HG03558 (cell line): ENCODE measurements at regions not wholly inside any gene's neighbourhood (a gene's known extent, or its start where the extent isn't known, plus 50 kb on each side); places are given as distances from the start of the nearest gene placed in this dataset.

Experiments
- ATAC-seq: cut with Tn5 transposase; IDR thresholded peaks from one replicate; pipeline ENCODE4 v1.9.1; 2021; ENCODE audit warnings: moderate number of reproducible peaks; ENCODE audit not compliant: unreplicated experiment; ENCODE audit errors: extremely low read depth

- ATAC-seq = no peak
Observed at GRCh38 chr1:98429965-98430443, 231.5 kb upstream of the SNX7 start.

DNA sequence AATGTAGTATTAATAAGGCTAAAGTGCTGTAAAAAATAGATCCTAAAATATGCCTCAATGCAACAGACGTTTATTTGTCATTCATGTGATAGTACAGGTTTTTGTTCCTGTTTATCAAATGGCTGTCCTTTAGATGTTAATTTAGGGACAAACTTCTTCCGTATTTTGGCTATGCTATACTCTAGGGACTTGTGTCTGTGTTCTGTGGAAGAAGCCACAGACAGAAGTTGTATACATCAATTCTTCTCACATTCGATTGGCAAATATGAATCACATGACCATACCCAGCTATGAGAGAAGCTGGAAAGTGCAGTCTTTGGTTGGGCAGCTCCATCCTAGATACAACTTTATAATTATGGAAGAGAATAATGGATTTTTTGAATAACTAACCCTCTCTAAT lies 232.7 kb upstream of the SNX7 start:
- no peak for ATAC-seq

- no peak for ATAC-seq
Observed at GRCh38 chr1:98427664-98428063, 233.9 kb upstream of the SNX7 start.

DNA sequence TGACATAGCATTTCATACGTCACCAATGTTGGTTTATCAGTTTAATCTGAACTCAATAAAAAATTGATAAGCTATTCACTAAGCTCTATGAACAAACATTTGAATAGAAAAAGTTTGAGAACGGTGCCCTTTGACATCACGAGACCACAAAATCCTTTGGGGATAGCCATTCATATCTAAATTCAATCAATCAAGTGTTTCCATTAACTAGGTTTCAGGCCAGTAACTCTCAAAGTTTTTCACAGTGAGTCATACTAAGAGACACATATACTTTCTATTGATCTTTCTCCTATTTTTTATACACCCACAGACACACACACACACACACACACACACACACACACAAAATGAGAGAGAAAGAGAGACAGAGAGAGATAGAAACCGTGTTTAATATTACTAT lies 235.4 kb upstream of the SNX7 start:
- ATAC-seq = no peak

DNA sequence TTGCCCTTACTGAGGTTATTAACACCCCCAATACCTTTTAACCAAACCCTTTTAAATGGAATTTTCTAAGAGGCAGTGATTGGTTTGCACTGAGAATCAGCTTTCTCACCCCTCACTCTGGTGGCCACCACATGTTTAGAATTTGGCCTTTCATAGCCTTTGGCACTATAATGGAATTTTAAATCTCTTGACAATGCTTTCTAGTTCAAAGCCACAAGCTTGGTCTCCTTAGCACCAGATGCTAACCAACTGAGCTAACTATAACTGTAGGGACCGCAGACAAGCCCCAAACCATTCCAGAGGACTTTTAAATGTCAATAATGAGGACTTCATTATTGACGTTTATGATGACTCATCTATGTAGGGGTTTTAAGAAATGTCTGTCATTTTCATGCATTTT lies 238.7 kb upstream of the SNX7 start:
- no peak for ATAC-seq

- no peak for ATAC-seq
Observed at GRCh38 chr1:98421085-98421435, 240.5 kb upstream of the SNX7 start.

DNA sequence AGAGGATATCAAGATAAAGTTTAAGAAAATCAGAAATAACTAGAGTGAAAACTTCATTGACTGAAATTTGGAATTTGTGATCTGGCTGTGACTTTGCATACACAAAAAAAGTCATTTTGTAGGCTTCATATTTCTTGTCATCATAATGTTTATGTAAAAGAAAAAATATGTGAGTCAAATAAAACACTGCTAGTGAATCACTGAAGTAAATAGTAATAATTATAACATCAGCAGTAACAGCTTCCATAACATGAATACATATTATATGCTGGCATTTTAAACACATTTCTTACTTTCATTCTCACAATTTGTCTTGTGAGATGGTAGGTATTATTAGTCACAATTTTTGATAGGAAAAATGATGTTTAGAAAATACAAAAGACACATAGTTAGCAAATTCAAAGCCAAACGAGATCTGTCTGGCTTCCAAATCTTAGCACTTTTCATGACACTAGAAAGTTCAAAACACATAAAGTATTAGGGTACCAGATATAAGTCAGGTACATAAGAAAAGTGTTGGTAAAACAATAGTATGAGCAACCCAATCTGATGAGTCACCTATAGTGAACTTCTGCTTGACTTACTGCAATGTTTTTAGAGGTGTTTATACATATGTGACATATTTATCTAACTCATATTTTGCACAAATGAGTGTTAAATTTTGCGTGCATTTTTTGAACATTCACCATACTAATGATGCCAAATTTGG lies 241.0 kb upstream of the SNX7 start:
- ATAC-seq = no peak

GRCh38 chr1:98417820-98418219 lies 243.7 kb upstream of the SNX7 start:
- no peak for ATAC-seq

- ATAC-seq = no peak
Observed at GRCh38 chr1:98410082-98410481, 251.4 kb upstream of the SNX7 start.

- ATAC-seq = no peak
Observed at GRCh38 chr1:98406352-98407088, 255.0 kb upstream of the SNX7 start.

- peak; percentile 74 for ATAC-seq
Observed at GRCh38 chr1:98405581-98406074, 255.9 kb upstream of the SNX7 start.

- no peak for ATAC-seq
Observed at GRCh38 chr1:98404866-98405265, 256.7 kb upstream of the SNX7 start.

- ATAC-seq = no peak
Observed at GRCh38 chr1:98403963-98404480, 257.5 kb upstream of the SNX7 start.

- ATAC-seq = no peak
Observed at GRCh38 chr1:98402860-98403259, 258.7 kb upstream of the SNX7 start.

DNA sequence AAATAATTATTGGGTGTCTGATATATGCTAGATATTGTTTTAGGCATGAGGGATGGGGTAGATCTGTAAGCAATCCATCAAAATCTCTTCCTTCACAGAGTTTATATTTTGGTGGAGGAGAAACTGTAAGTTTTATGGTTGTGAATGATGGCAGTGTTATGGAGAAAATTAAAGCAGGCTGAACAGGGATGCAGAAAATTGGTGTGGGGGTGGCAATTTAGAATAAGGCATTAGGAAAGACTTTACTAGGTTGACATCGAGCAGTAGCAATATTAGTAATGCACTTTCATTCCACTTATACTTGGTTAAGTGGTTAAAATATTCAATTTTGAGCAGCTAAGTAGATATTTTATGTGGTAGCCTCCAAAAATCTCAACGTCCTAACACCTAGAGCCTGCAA lies 261.1 kb upstream of the SNX7 start:
- no peak for ATAC-seq

DNA sequence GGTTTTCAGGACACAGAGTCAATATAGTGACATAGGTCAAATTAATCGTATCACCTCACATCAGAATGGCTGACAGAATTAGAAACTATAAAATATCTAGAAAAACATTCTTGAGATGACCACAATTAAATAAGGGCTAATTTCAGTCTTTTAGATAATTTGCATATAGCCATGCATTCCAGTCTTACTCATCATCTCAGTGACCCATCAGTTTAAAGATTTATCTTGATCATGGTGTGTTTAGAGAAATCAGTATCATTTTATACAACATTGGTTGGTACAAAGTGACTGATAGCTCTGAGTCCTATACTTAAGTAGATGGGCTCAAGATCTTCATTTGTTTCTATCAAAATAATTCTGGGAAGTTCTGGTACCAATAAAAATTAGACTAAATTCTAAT lies 262.3 kb upstream of the SNX7 start:
- no peak for ATAC-seq

DNA sequence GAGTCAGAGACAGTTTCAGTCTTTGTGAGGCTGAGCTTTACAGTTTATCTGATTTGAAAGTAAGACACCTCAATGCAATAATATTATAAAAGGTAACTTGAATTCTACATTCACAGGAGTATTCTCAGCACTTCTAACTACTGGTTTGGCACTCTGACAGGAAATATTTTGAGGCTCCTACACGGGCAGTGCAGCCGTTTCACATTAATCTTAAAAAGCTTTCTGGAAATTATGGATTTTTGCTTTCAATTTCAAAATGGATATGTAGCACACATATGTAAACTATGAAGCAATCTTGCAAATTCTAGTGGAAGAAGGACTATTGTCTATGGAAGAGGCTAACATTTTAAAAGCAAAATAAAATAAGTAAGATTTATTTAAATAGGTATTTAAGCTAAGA lies 262.9 kb upstream of the SNX7 start:
- ATAC-seq = no peak

GRCh38 chr1:98398092-98398491 lies 263.4 kb upstream of the SNX7 start:
- ATAC-seq = no peak

DNA sequence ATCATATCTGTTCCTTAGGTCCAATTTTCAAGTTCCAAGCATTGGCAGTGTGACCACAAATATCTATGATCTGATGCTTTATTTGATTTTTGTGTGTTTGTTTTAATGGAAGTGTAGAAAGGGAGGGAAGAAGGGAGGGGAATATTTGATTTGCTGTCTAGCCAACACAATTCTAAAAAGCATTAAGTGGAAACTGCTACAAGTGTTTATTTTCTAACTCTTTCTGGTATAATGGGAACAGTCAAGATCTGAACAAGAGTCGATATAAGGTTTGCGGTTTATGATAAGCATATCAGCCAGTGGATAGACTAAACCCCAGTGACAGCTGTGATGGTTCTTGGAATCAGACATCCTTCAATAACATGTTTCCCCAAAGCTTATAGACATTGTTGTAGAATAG lies 267.8 kb upstream of the SNX7 start:
- no peak for ATAC-seq

GRCh38 chr1:98391175-98391574 lies 270.3 kb upstream of the SNX7 start:
- no peak for ATAC-seq

GRCh38 chr1:98389809-98390208 lies 271.7 kb upstream of the SNX7 start:
- ATAC-seq = no peak

DNA sequence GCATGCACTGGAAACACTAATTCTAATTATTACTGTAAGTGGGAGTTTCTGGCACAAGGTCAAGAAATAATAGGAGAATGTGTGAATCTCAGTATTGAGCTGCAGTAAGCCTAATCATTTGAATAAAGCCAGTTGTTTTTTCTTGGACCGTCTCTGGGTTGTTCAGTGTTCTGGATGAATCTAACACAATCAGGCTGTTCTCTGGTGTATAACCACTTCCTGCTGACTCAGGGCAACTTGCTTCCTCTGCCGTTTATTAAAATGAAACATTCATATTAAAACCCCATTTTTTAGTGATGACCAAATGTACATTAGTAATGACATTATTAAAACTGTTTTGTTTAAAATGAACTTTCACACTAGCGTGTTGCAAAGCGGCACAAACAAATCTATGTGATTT lies 273.1 kb upstream of the SNX7 start:
- ATAC-seq = no peak
